Coronary artery (tissue), 2 donors: ENCODE measurements at regions not wholly inside any gene's neighbourhood (a gene's known extent, or its start where the extent isn't known, plus 50 kb on each side); places are given as distances from the start of the nearest gene placed in this dataset.
A peak's percentile ranks its signal among the peaks of the same experiment; 100 is the strongest.

Experiments used
- DNase-seq: peaks from one replicate; pipeline ENCODE4 v3.0.0-alpha.2; 2017; ENCODE audit warnings: low spot score
- H3K27ac ChIP-seq, 2 donors: fragments of 200-600 bp; sonication (generic); one replicate each; pipeline ENCODE4 v1.5.1; 2016 to 2019
- H3K4me3 ChIP-seq: fragments of 200-600 bp; sonication (generic); 2 replicates; pipeline ENCODE4 v1.5.1; 2016; ENCODE audit warnings: mild to moderate bottlenecking, moderate library complexity
- TF ChIP-seq, protein P1 (sequence below): fragments of 200-600 bp; sonication (generic); IDR thresholded peaks from one replicate; pipeline ENCODE4 v1.5.1; 2019; ENCODE audit warnings: antibody characterized with exemption

DNA sequence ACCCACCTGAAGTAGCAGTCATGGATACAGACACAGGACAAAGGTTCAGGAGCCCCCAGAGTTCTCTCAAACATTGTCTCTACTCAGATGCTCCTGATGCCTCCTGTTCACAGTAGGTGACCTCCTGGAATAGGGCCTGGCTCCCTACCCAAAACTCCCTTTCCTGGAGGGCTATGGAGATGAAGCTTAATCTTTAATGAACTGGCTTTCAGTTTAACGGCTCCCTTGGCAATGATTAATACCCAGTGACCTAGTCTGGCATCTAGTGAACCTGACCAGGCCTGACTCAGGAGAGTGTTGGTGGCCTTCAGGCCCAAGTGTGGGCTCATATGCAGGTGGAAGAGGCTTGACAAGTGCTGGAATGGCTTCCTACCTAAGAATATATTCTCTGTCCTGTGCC lies 65.2 kb upstream of the TRABD2B start:
- TF ChIP-seq, protein P1, sequence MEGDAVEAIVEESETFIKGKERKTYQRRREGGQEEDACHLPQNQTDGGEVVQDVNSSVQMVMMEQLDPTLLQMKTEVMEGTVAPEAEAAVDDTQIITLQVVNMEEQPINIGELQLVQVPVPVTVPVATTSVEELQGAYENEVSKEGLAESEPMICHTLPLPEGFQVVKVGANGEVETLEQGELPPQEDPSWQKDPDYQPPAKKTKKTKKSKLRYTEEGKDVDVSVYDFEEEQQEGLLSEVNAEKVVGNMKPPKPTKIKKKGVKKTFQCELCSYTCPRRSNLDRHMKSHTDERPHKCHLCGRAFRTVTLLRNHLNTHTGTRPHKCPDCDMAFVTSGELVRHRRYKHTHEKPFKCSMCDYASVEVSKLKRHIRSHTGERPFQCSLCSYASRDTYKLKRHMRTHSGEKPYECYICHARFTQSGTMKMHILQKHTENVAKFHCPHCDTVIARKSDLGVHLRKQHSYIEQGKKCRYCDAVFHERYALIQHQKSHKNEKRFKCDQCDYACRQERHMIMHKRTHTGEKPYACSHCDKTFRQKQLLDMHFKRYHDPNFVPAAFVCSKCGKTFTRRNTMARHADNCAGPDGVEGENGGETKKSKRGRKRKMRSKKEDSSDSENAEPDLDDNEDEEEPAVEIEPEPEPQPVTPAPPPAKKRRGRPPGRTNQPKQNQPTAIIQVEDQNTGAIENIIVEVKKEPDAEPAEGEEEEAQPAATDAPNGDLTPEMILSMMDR, result no peak
- Histone ChIP-seq H3K27ac (no peak overlapping the region), H3K4me3 (no peak overlapping the region)
- no peak for DNase-seq

DNA sequence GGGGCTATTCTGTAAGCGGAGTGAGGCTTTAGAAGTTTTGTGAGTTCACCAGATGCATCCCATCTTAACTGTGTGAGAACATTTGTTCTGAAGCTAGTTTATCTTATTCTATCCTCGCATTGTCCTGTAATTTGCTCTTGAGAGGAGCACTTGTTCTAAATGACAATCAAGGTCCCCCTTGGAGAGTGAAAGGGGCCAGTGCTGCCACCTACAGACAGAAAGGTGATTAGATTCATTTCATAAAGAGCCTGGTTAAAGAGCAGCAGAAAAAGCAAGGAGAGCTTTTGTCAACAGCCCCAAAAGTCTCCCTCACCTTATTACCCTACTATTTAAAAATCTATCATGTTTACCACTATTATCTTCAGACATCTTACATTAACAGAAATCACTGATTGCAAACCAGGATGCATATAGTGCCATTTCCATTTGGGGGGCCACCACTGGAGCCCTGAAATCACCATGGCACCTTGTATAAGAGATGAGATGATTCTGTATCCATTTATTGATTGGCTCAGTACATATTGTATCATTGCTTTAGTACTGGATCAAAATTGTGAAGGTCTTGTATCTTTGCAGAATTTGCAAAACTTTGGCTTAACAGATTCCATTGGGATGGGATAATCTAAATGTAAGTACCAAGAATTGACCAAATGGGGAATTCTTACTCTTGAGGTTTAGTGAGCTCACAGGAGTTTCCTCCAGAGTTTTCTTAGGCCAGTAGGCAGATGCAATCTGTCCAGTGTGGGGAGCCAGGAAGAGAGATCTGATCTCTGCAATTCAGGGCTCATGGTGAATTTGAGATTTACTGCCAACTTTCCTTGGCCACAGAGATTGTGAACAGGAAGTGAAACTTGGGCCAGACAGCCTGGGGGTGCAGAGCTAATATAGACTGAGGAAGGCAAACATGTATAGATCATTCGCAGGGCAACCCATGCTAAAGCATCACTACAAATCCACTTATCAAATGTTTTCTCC lies 64.3 kb upstream of the TRABD2B start:
- TF ChIP-seq, protein P1, result peak; percentile 41
- no peak overlapping the region for H3K27ac ChIP-seq
- no peak for DNase-seq

DNA sequence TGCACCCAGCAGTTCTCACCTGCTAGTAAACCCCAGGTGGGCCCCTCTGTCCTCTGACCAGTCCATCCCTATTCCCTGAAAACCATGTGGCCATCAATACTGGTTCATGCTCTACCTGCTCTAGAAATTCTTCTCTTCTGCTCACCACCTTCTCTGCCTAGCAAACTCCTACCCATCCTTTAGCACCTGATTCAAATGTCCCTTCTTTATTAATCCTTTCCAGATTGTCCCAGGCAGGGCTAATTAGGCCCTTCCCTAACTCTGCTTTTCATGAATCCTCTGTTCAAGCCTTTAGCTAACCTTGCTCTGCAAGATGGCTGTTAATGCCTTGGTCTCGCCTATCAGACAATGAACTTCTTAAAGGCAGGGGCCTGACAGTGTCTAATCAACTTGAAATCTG lies 62.1 kb upstream of the TRABD2B start:
- TF ChIP-seq, protein P1, result no peak
- no peak overlapping the region for H3K27ac ChIP-seq
- no peak overlapping the region for H3K4me3 ChIP-seq
- no peak for DNase-seq

More for the DNA sequence above, 64.3 kb upstream of the TRABD2B start:
- no peak overlapping the region for H3K4me3 ChIP-seq

DNA sequence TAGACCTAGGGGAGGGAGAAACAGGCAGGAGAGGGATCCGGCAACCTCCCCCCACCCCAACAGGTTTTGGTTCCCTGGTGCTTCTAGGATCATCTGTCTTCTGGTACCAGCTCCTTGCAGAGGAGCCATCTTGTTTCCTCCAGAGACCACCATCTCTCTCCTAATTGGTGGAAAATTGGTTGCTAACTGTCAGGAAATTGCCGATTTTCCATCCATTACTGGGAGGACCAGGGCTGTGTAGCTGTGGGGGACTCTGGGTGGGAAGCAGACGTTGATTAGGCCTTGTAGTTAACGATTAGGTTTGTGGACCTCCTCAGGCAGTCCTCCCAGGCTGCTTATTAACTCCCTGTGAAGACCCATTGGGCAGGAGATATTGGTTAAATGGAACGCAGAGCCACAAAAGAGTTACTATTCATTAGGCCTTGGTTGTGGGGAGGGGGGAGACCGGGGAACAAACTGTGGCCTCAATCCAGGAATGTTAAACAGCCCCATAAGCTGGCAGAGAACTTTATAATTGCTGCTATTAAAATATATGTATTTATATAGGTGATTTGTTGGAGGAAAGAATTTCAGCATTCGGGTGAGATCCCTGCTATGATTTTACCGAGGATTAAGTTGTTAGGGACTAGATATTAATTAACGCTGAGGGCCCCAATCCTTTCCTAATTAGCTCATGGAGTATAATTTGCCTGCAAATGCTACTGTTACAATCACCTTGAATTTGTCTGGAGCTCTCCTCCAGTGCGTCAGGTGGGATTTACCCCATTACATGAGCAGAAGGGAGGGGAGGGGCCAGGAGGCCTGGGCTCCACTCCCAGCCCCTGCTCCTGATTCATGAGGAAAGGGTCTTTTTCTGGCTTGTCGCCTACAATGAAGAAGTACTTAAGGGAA lies 61.2 kb upstream of the TRABD2B start:
- H3K27ac ChIP-seq, result no peak overlapping the region
- TF ChIP-seq, protein P1, result no peak
- no peak for DNase-seq
- H3K4me3 ChIP-seq, result no peak overlapping the region

DNA sequence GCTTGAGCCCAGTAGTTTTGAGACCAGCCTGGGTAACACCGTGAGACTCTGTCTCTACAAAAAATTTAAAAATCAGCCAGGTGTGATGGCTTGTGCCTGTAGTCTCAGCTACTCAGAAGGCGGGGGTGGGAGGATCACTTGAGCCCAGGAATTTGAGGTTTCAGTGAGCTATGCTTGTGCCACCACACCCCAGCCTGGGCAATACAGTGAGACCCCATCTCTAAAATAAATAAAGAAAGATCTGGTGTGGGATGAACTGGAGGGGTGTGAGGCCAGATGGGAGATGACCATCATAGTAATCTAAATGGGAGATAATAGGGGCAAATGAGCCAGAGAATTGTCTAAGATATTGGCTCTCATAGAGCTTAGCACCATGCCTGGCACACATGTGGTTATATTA lies 60.1 kb upstream of the TRABD2B start:
- Histone ChIP-seq H3K4me3 (no peak overlapping the region), H3K27ac (no peak overlapping the region)
- TF ChIP-seq, protein P1, result no peak
- DNase-seq, result no peak

DNA sequence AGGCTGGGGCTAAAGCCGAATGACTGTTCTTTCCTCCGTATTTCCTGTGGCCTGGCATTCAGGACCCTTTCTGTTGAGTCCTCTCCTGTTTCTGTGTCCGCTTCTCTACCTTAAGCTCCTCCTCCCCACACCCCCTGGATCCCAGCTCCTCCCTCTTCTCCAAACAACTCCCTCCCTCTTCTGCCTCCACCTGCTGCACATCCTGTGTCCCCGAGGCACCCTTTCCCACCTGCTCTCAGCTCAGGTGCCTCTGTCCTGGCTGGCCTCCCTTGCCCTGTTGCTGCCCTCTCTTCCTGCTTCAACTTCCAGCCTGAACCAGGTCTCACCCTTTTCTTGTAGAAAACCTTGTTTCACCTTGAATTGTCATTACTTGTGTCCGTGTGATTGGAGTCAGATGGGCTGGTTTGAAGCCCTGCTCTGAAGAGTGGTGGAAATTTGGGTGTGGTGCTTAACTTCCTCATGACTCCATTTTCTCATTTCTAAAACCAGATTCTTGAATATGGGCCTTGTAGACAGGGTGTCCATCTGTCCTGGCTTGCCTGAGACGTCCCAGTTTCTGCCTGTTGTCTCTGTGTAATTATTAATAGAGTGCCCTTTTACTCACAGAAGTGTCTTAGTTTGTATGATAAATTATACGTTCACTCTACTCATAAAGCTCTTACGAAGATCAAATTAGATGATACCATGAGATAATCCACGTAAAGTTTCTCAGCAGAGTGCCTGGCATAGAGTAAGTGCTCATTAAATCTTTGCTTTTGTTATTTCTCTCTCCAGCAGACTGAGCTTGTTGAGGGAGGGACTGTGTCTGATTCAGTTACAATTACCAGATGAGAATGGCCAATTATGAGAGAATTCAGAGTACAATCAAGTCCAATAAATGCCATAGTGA lies 58.9 kb upstream of the TRABD2B start:
- Histone ChIP-seq H3K4me3 (no peak overlapping the region), H3K27ac (no peak overlapping the region)
- no peak for DNase-seq
- TF ChIP-seq, protein P1, result no peak
